Right lobe of liver (tissue), 4 donors: ENCODE measurements at regions not wholly inside any gene's neighbourhood (a gene's known extent, or its start where the extent isn't known, plus 50 kb on each side); places are given as distances from the start of the nearest gene placed in this dataset.

Experiments
- CTCF ChIP-seq, 4 donors: fragments of 200-600 bp in 3 of 4; fragments of 450-650 bp in 1 of 4; IDR thresholded peaks; one replicate each; pipeline versions ENCODE4 v1.5.1 to v1.8.0; 2016 to 2022; ENCODE audit warnings: antibody characterized with exemption in 4 of 4, mild to moderate bottlenecking in 2 of 4
- POLR2A ChIP-seq: fragments of 450-650 bp; IDR thresholded peaks from one replicate; pipeline ENCODE4 v1.6.1; 2017; ENCODE audit warnings: antibody characterized with exemption, mild to moderate bottlenecking
- donor health status: DM: no; HTN: no; CAD: no.
- donor health status: DM: no; HTN: no; CAD: no.
- donor health status: DM: no; HTN: yes; CAD: no.

GRCh38 chr2:43008388-43008787 is 216.0 kb upstream of the HAAO start:
- TF ChIP-seq POLR2A (no peak), CTCF (IDR thresholded peaks at IDR 0.05) (no peak)
